ENCODE measurements at regions not wholly inside any gene's neighbourhood (a gene's known extent, or its start where the extent isn't known, plus 50 kb on each side); places are given as distances from the start of the nearest gene placed in this dataset.

DNA sequence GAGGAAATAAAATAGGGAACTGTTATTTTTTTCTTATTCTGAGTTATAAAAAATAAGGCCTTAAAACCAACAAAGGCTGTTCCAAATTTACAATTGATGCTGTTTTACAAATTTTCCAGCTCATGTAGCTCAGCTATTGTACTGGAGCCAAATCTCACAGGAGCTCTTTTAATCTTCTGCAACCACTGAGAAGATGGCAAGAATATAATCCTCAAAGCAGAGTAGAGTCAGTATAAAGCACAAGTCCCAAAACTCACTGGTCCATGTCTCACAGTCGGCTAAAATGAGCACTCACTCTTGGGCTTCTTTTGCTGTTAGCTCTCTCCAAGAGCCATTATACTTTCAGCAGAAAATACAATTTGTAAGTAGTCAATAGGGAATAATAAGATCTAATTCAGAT, 1074.4 kb upstream of the PRR20A start:
- no peak for DNase-seq (ENCODE audit: low read depth, low spot score)
- no peak overlapping the region for H3K4me3 ChIP-seq (ENCODE audit: low read depth, low read length)
- no peak for TF ChIP-seq CTCF (IDR thresholded peaks at IDR 0.05; ENCODE audit: low read depth, low read length)
- ChIA-PET CTCF (no interaction called here), POLR2A (no interaction called here)
- H3K27me3 ChIP-seq (ENCODE audit: control insufficient read depth, insufficient read depth, low read length): no peaks in the 10 kb centered on the region
- H3K9me3 ChIP-seq (ENCODE audit: control insufficient read depth, insufficient read depth, low read length): peaks cover 2% of the 10 kb centered on the region; the same call in 1 of the 2 replicates
- no peak overlapping the region for H3K27ac ChIP-seq (ENCODE audit: low read depth, low read length)

- no peak for TF ChIP-seq CTCF (IDR thresholded peaks at IDR 0.05; ENCODE audit: low read depth, low read length)
- peaks cover 9% of the 10 kb centered on the region for H3K9me3 ChIP-seq (ENCODE audit: control insufficient read depth, insufficient read depth, low read length)
- POLR2A ChIA-PET: no interaction called here
- no peaks in the 10 kb centered on the region for H3K27me3 ChIP-seq (ENCODE audit: control insufficient read depth, insufficient read depth, low read length)
- H3K4me3 ChIP-seq (ENCODE audit: low read depth, low read length): no peak overlapping the region
- CTCF ChIA-PET: no interaction called here
- DNase-seq (ENCODE audit: low read depth, low spot score): no peak
- H3K27ac ChIP-seq (ENCODE audit: low read depth, low read length): no peak overlapping the region
Observed at GRCh38 chr13:56102641-56103040, 1038.1 kb upstream of the PRR20A start.

DNA sequence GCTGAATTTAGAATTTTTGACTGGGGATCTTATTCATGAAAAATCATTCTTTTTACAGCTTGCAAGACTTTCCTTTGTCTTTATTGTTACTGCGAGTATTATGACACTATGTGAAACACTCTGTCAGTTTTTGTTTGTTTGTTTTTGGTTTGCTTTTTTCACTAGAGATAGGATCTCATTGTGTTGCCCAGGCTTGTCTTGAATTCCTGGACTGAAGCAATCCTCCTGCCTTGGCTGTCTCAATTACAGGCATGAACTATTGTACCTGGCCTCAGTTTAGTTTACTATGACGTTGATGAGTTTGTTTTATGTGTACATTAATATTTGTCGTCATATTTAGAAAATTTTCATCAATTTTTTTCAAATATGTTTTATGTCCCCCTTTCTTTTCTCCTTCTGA, 1030.0 kb upstream of the PRR20A start:
- H3K27ac ChIP-seq (ENCODE audit: low read depth, low read length): no peak overlapping the region
- H3K9me3 ChIP-seq (ENCODE audit: control insufficient read depth, insufficient read depth, low read length): no peaks in the 10 kb centered on the region
- ChIA-PET POLR2A (no interaction called here), CTCF (no interaction called here)
- H3K4me3 ChIP-seq (ENCODE audit: low read depth, low read length): no peak overlapping the region
- TF ChIP-seq CTCF (IDR thresholded peaks at IDR 0.05; ENCODE audit: low read depth, low read length): no peak
- DNase-seq (ENCODE audit: low read depth, low spot score): no peak
- no peaks in the 10 kb centered on the region for H3K27me3 ChIP-seq (ENCODE audit: control insufficient read depth, insufficient read depth, low read length)

DNA sequence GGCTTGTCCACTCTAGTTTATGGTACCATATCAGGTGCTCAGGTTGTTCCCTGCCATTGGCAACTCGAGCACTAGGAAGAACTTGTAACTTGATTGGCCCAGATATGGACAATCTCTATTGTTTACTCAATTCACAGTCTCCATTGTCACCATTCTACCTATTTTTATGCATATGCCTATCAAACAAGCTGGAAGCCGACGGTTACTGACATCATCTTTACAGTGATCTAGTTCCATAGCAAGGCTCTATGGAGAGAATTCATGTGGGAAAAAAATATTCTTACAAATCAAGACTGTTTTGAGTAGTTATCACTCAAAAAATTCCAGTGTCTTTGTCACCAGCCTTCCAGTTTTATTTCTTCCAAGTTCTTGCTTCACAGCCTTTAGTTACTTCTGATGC, 1006.2 kb upstream of the PRR20A start:
- DNase-seq (ENCODE audit: low read depth, low spot score): no peak
- ChIA-PET POLR2A (no interaction called here), CTCF (no interaction called here)
- no peak overlapping the region for H3K4me3 ChIP-seq (ENCODE audit: low read depth, low read length)
- no peaks in the 10 kb centered on the region for H3K9me3 ChIP-seq (ENCODE audit: control insufficient read depth, insufficient read depth, low read length)
- no peak overlapping the region for H3K27ac ChIP-seq (ENCODE audit: low read depth, low read length)
- no peaks in the 10 kb centered on the region for H3K27me3 ChIP-seq (ENCODE audit: control insufficient read depth, insufficient read depth, low read length)
- TF ChIP-seq CTCF (IDR thresholded peaks at IDR 0.05; ENCODE audit: low read depth, low read length): no peak

DNA sequence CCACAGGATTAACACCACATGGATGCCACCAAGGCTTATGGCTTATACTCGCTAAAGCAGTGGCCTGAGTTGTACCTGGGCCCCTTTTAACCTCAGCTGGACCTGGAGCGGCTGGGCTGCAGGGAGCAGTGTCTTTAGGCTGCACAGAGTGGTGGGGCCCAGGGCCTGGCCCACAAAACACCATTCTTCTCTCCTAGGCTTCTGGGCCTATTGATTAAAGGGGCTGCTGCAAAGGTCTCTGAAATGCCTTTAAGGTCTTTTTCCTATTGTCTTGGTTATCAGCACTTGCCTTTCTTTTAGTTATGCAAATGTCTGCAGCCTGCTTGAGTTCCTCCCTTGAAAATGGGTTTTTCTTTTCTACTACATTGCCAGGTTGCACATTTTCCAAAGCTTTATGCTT, 973.9 kb upstream of the PRR20A start:
- no peak for DNase-seq (ENCODE audit: low read depth, low spot score)
- Histone ChIP-seq H3K9me3 (ENCODE audit: control insufficient read depth, insufficient read depth, low read length) (peaks cover 10% of the 10 kb centered on the region), H3K4me3 (ENCODE audit: low read depth, low read length) (no peak overlapping the region), H3K27ac (ENCODE audit: low read depth, low read length) (no peak overlapping the region), H3K27me3 (ENCODE audit: control insufficient read depth, insufficient read depth, low read length) (no peaks in the 10 kb centered on the region)
- POLR2A ChIA-PET: no interaction called here
- CTCF ChIA-PET: no interaction called here
- TF ChIP-seq CTCF (IDR thresholded peaks at IDR 0.05; ENCODE audit: low read depth, low read length): no peak

All from AG04450 (cell line).